Stimulated activated CD8-positive, alpha-beta memory T cell treated with anti-CD3 and anti-CD28 coated beads, Interleukin-2, amount 100 ng/mL, for 1 hour (primary cell): ENCODE measurements at regions not wholly inside any gene's neighbourhood (a gene's known extent, or its start where the extent isn't known, plus 50 kb on each side); places are given as distances from the start of the nearest gene placed in this dataset.

Experiments
- DNase-seq, 2 donors: peaks; one replicate each; pipeline ENCODE4 v3.0.0-alpha.2; 2020; ENCODE audit warnings: low read depth in 2 of 2

DNA sequence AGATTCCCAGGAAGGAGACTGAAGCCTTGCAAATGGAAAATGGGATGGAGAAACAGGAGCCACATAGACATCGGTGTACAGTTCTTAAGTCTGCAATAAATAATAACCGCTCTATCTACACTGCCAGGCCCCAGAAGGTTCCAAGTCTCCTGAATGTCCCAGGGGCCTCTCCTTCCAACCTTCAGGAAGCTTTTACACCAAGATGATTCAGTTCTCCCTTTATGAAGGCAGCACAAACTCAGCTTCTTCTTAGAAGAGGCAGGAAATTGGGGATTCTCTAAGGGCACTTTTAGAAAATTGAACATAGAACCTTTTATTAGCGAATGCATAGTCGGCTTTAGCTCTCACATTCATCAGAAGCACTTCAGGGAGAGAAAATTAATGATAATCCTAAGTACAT lies 130.8 kb upstream of the LYZL1 start:
- no peak for DNase-seq

DNA sequence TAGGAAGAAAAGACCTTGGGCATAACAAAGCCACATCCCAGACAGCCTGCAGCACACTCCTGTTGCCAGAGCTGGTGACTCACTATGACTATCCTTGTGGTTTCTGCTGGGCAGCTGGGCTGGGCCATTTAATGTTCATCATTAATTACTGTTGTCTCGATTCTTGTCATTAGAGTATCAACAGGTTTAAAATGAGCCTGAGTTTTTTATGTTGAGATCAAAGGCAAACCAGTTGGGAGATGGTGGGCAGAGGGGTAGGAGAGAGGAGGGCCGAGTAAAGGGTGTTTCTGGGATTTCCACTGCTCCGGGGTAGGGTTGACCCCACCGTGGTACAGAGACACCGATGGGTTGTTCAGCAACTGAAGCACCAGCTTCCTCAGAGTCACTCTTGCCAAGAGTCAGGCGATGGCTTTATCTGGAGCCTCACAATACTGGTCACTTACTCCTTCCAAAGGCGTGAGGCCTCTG lies 128.7 kb upstream of the LYZL1 start:
- DNase-seq = no peak

DNA sequence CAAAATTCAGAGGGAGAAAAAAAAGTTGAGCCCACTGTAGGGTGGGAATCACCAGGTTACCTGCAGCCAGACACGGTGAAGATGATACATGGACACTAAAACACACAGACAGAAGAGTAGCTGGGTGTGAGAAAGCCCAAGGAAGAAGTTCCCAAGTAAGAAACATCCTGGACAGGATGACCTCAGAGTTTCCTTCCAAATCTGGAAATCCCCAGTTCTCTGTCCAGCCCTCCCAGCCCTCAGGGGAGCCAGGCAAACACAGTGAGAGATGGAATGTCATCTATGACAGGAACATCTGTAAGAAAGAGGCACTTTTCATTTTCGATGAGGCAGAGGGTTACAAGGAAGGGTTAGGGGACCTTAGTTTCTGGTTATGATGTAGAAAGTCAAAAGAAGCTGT lies 125.1 kb upstream of the LYZL1 start:
- DNase-seq = no peak

DNA sequence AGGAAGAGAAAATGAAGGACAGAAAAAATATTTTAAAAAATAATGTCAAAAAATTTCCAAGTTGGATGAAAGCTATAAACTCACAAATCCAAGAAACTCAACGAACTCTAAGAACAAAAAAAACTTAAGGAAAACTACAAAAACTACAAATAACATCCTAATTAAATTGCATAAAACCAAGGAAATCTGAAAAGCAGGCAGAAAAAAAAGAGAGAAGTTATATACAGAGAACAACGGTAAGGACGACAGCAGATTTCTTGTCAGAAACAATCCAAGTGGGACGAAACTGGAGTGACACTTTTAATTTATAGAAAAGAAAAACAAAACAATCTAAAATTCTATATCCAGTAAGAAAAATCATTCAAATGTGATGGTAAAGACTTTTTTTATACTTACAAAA lies 122.2 kb upstream of the LYZL1 start:
- DNase-seq = no peak

DNA sequence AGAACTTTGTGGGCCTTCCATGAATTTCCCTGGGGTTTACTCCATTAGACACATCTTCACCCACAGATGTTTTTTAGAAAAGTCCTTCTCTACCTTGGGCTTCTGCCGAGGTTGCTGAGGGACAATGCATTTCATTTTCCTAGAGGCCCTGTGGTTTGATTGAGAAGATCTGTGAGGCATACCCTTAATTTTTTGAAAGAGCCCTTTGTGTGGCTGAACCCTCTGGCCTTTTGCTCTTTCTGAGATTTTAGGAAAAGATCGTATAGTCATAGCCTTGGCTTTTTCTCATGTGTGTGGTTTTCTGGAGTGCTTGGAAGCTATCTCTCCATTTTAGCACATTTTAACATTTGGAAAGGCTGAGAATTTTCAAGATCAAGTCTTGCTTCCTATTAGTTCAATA lies 119.8 kb upstream of the LYZL1 start:
- no peak for DNase-seq

DNA sequence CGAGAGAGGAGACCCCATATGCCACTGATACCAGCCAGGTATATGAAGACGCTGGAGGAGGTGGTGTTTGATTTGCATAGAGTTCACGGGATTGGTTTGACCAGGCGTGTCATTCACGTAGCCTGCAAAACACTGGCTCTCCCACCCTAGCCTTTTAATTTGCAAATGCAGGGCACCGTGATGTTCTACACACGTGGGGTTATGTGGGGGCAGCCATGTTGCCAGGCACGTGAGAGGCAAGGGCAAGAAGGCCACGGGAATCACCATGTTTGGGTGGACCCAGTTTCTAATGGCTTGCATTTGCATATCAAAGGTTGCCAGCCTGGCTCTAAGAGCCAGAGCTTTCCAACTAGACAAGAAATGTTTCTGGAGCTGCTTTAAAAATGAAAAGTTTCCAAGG lies 117.2 kb upstream of the LYZL1 start:
- no peak for DNase-seq

DNA sequence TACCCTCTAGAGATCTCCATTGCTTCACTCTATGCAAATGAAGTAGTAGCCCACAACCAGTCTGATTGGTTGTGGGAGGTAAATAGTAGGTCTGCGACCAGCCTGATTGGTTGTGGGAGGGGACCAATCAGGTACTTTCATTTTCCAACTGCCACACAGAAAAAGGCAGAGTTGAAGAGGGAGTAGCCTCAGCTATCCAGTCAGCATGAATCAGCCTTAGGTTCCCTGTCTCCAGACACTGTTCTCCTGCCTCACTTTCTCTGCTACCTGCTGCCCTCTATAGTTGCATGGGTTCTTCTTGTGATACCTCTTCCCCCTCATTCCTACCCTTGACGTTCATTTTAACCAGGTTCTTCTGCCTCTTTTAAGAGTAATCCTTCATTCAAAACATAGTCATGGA lies 114.5 kb upstream of the LYZL1 start:
- DNase-seq = no peak

- no peak for DNase-seq
Measured at GRCh38 chr10:29176845-29177832, 111.7 kb upstream of the LYZL1 start.

GRCh38 chr10:29181936-29182335 lies 106.9 kb upstream of the LYZL1 start:
- DNase-seq = no peak

GRCh38 chr10:29183301-29183945 lies 105.4 kb upstream of the LYZL1 start:
- DNase-seq = no peak

DNA sequence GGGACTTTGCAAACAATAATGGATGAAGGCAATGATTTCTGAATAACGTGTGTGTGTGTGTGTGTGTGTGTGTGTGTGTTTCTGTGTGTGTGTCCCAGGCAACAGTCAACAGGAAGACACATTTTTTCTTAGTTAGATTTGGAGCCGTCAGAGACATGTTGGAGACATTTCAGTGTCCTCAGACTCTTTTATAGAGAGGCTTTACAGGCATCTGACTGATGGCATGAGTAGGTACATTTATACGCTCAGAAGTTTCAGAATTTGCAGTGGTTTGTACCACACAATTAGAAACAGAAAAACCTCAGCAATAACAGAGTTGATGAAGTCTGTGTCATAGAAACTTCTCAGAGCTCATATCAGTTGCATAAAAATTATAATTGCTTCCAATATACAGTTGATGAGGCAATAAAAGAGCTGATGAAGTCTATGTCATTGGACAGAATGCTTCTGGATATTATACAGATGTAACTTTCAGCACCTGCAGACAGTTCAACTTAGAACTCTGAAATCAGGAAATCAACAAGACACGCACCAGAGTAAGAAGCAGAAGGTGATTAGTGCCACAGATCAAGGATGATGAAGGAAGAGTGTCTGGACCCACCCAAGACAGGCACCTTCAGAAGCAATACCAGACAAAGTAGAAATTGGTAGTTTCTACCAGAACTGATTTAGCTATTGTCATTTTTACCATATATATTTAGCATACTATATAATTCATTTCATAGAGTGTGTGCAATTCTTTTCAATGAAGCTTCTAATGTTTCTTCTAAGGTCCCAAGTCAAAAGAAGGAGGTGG lies 104.5 kb upstream of the LYZL1 start:
- no peak for DNase-seq

DNA sequence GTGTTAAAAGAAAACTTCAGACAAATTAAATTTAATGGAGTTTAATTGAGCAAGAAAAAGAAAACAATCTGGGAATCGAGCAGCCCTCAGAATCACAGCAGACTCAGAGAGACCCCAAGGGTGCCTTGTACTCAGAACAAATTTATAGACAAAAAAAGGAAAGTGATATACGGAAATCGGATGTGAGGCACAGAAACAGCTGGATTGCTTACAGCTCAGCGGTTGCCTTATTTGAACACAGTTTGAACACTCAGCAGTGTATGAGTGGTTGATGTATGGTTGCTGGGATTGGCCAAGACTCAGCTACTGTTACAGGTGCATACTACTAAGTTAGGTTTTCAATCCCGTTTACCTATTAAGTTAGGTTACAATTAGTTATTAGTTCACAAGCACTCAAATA lies 103.8 kb upstream of the LYZL1 start:
- DNase-seq = no peak

DNA sequence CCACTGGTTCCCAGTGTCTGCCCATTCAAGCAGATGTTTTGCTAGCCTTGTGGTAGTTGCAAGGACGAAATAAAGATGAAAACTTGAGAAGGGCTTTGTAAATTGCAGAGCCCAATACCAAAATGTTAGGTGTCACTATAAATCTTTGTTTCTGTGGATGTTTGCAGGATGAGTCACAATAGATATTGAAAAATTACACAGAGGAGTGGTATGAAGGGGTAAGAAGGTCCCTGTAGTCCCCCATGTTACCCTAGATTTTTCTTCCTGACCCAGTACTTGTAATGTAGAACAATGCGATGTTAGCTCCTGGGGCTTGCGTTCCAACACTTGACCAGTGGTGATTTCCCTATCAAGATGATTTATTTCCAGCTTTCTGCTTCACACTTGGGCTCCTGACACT lies 102.6 kb upstream of the LYZL1 start:
- DNase-seq = no peak

DNA sequence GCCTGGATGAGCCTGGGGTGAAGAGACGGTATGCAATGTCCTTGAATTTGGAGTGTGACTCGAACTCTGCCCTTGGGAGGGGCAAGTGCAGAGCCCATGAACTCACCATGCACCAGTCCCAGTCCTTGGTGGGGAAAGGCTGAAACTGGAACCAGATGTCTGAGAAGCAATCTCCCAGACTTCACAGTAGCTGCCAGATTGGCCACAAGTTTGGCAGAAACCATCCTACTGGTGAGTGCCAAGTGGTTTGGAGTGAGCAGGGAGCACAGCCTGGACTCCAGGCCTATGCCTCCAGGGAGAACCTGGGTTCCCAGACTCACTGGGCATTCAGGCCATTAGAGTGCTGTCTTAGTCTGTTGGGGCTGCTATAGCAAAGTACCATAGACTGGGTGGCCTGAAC lies 99.6 kb upstream of the LYZL1 start:
- DNase-seq = no peak

DNA sequence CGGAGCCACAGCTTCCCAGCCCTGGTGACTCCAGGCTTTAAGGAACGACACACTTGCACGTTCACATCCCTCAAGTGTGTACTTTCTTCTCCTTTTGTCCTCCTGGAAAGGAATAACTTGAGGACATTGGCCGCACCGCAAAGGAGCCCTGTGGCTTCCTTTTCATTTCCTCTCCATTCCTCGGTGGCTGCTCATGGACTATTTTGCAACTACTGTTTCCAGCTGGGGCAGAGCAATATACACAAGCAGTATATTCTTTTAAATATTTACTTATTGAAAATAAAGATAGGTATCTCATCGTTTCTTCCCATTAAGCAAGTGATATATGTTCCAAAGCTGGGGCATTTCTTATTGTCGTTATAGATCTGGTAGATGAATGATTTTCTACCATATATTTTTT lies 97.2 kb upstream of the LYZL1 start:
- DNase-seq = no peak

- no peak for DNase-seq
Measured at GRCh38 chr10:29199339-29199738, 89.5 kb upstream of the LYZL1 start.

DNA sequence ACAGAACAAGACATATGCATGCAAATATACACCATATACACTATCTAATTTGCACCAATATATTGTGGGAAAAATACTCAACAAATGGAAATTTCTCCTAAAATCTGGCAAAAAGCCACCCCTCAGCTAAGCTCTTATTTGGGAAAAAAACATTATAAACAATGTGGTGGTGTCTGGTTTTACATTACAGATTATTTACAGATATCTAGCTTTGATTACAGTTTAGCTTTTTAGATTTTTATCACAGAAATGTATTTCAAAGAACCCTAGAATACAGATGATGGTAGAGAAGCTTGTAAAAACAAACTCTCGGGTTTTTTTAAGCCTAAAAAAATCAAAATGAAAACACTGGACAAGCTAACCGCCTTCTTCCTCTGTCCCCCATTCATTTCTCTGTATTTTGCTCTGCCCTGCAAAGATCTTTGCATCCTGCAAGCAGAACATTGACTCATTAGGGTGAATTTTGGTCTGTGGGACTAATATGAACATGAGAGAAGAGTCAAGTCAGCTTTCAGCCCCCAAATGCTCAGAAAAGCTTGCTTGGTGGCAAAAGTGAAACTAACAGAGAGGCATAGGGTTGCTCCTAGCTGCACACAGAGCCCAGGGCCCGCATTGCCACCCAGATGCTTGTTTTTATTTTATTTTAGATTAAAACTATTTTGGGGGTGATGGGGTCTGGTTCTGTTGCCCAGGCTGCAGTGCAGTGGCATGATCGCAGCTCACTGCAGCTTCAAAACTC lies 88.8 kb upstream of the LYZL1 start:
- no peak for DNase-seq

GRCh38 chr10:29202386-29202940 lies 86.4 kb upstream of the LYZL1 start:
- DNase-seq = no peak

GRCh38 chr10:29203432-29203831 lies 85.4 kb upstream of the LYZL1 start:
- DNase-seq = no peak

- no peak for DNase-seq
Measured at GRCh38 chr10:29204070-29204800, 84.6 kb upstream of the LYZL1 start.

GRCh38 chr10:29205787-29206186 lies 83.1 kb upstream of the LYZL1 start:
- no peak for DNase-seq
